KG1 (cell line): ENCODE measurements at regions not wholly inside any gene's neighbourhood (a gene's known extent, or its start where the extent isn't known, plus 50 kb on each side); places are given as distances from the start of the nearest gene placed in this dataset.
A peak's percentile ranks its signal among the peaks of the same experiment; 100 is the strongest.
"Not testable (repeated sequence)": the region's sequence is repeated elsewhere in the genome, so short reads cannot be mapped to it uniquely, and the experiment has no call there.

Experiments
- DNase-seq: peaks from one replicate; lab custom pipeline; 2025; lab: John Stamatoyannopoulos, UW

DNA sequence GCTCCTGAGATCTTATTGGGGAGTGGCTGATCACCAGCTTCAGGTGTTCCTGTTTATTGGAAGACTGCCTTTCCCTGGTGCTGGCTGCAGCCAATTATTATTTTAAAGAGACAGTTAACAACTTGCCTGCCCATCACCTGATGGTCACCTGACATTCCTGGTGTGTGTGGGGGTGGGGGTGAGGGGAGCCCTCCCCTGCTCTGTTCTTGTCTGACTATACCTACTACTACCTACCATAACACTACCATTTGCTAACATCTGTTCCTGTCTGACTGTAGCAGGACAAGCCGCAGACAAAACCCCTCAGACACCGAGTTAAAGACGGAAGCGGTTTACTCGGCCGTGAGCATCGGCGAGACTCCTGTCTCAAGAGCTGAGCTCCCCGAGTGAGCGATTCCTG, 54.9 kb upstream of the NBPF3 start:
- no peak for DNase-seq

DNA sequence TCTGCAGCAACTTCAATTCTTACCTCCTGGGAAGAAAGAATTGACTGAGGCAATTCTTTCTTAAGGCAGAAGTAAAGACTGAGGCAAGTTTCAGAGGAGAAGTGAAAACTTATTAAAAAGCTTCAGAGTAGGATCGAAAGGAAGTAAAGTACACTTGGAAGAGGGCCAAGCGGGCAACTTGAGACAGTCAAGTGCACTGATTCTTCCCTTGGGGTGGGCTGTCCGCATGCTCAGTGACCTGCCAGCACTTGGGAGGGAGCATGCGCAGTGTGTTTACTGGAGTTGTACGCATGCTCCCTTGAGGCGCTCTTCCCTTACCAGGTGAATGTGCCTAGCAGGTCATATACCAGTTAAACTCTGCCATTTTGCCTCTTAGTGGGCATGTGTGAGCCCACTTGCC, 55.3 kb upstream of the NBPF3 start:
- DNase-seq, result no peak

DNA sequence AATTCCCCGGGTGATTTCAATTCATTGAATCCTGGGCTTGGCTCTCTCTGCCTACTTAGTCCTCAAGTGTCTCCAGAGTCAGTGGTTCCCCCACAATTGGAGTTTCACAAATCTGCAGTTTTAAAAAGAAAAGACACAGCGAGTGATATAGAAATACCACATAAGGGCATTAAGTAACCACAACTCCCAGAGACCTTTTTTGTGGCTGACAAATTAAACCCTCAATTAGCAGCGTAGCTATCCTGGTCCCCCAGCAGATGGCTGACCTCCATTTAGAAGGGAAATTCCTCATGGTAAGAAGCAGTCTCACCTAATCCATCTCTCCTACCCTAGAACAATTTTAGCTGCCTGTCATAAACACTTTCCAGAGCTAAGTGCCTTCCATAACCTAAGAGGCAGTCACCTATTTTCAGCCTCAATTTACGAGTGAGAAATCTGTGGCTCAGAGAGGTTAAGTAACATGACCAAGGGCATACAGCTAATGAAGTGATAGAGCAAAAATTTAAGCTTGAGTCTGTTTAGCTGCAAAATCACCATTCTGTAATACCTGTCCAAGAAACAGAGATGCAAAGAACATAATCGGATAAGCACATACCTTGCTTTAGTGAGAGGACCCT, 56.0 kb upstream of the NBPF3 start:
- DNase-seq, result no peak

DNA sequence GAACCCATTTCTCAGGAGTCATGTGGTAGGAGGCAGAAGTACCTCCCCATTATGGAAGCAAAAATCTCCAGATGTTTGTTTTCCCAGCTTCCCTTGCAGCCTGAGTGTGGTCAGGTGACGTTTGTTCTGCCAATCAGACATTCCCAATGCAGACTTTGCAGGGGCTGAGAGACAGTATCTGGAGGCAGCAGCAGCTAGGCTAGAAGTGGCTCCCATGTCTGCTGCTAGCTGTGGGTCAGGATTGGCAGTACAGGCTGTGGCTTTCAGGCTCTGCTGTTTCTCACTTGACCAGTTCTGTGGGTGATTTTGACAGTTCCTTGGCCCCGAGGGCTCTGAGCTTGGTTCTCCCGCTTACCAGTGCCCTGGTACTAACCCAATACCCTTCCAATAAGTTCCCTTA, 58.6 kb upstream of the NBPF3 start:
- no peak for DNase-seq

DNA sequence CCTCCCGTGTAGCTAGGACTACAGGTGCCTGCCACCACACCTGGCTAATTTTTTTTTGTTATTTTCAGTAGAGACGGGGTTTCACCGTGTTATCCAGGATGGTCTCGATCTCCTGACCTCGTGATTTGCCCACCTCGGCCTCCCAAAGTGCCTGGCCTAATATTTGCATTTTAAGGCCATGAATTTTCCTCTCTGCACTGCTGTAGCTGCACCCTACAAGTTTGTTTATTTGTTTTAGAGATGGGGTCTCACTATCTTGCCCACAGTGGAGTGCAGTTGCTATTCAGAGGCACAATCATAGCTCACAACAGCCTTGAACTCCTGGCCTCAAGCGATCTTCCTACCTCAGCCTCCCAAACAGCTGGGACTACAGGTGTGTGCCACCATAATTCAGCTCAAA, 59.8 kb upstream of the NBPF3 start:
- not testable (repeated sequence) for DNase-seq

DNA sequence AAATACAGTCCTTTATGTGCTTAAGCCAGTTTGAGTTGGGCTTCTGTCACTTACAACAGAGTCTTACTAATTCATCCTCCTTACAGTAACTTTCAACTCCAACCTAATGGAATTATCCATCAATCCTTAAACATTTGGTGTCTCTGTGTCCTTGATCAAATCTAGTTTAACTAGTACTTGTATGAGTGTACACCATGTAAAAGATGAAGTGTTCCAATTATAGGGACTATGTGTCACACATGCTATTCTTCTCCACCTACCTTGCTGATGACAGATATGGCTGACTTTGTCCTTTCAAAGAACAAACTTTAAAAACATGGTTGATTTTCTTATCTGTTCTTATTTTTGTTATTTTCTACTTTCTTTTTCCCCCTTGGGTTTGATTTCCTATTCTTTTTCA, 60.4 kb upstream of the NBPF3 start:
- no peak for DNase-seq

DNA sequence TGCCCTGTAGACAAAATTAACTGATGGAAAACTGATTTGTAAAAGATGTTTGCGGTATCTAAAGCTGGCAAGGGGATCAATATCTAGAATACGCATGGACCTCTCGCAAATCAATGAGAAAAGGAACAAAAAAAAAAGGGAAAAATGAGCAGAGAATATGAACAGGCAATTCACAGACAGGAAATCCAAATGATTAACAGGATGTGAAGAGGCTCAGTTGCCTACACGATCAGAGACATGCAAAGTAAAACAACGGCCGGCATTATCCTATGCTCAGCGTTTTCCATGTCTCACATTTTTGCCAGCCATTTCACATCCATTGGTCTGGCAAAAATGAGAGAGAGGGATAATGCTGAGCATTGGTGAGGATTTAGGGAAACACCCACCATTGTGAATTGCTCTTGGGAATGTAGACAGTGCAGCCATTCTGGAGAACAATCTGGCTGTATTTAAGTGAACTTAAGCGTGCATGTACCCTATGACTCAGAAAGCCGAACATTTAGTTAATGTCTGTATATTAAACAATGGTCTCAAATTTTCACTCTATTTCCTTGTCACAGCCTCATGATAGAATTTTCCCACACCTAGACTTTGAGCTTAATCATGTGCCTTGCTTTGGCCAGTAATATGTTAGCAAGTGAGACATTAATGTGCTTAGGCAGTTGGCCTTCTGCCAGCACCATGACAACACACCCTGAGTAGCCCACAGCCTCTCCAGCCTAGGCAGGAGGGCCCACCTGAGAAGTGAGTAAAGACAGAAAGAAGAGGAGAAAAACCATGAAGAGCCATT, 61.0 kb upstream of the NBPF3 start:
- no peak for DNase-seq

DNA sequence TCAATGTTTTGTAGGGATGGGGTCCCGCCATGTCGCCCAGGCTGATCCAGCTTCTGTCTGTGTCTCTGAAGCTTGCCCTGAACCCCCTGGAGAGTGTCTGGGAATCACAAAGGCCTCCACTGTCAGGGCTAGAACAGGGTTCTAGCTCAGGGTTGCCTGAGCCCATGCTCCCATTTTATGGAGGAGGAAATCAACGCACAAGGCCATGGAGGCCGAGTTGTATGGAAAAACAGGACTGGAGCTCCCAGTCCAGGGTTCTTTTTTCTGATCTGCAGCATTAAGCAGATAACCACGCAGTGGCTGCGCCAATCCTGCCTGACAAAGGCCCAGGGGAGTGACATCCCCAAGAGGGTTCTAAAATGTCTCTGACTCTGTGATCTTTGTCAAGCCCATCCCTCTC, 67.6 kb upstream of the NBPF3 start:
- DNase-seq, result no peak

DNA sequence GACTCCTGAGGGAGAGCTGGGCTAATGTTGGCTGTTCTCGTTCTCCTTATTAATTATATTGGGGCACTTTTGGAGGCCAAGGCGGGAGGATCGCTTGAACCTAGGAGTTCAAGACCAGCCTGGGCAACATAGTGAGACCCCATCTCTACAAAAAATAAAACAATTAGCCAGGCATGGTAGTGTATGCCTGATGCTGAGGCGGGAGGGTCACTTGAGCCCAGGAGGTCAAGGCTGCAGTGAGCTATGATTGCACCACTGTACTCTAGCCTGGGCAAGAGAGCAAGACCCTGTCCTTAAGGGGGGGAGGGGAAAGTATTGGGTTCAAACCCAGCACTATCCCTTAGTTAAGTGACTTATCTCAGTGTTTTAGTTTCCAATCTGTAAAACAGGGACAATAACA, 70.0 kb upstream of the NBPF3 start:
- no peak for DNase-seq

DNA sequence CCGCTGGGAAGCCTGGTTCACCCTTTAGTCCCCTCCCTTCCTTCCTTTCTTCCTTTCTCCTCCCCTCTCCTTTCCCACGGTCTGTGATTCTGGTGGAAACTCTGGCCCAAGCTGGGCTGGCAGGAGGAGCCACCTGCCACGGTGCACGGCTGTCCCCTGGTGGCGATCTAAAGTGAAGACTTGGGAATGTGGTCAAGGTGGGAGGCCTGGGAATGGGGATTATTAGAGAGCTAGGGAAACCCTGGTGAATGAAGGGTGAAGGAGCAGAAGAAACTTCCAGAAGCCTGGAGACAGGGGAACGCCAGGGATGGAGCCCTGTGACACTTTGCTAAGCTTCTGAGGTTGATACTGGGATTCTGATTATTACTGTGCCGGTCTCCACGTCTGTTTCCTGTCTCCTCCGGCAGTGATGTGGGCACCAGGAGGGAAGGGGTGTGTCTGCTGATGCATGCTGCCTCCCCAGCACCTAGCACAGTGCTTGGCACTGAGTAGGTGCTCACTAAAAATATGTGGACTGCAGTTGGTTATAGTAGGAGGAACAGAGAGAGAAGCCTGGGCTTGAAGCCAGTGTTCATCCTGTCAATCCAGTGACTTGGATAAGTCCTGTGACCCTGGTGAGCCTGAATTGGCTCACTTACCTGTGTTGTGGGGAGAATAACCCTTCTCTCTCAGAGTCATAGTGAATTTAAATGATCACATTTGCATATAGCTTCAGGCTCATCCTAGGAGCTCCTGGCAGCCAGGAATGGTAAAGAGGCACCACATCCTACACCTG, 71.2 kb upstream of the NBPF3 start:
- peak; percentile 13 for DNase-seq

DNA sequence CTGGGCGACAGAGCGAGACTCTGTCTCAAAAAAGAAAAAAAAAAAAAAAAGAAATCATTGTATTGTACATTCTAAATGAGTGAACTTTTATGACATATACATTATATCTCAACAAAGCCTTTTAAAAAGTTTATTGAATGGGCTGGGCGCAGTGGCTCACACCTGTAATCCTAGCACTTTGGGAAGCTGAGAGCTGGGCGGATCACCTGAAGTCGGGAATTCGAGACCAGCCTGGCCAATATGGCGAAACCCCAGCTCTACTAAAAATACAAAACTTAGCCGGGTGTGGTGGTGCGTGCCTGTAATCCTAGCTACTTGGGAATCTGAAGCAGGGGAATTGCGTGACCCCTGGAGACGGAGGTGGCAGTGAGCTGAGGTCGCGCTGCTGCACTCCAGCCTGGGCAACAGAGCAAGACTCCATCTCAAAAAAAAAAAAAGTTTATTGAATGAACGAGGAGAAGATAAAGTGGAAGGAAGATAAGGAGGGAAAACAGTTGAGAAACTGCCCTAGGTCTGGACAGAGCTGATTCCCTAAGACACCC, 71.9 kb upstream of the NBPF3 start:
- not testable (repeated sequence) for DNase-seq

DNA sequence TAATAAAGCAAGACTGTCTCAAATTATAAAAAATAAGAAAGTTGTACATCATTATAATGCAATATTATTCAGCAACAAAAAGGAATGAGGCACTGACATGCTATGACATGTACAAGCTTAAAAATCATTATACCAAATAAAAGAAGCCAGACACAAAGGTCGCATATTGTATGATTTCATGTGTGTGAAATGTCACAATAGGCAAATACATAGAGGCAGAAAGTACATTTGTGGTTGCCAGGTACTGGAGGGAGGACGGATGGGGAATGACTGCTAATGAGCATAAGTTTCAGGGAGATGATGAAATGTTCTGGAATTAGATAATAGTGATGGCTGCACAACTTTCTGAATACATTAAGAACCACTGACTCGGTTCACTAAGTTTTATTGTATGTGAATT, 73.6 kb upstream of the NBPF3 start:
- DNase-seq, result no peak

DNA sequence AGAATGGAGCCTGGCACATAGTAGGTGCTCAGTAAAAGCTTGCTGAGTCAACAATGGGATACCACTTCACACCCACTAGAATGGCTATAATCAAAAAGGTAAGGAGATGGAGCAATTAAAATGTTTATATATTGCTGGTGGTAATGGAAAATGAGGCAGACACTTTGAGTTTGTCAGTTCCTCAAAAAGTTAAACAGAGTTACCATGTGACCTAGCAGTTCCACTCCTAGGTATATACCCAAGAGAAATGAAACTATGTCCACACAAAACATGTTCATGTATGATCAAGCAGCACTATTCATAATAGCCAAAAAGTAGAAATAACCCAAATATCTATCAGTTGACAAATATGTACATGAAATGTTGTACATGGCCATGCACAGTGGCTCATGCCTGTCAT, 74.8 kb upstream of the ECE1 start:
- no peak for DNase-seq

DNA sequence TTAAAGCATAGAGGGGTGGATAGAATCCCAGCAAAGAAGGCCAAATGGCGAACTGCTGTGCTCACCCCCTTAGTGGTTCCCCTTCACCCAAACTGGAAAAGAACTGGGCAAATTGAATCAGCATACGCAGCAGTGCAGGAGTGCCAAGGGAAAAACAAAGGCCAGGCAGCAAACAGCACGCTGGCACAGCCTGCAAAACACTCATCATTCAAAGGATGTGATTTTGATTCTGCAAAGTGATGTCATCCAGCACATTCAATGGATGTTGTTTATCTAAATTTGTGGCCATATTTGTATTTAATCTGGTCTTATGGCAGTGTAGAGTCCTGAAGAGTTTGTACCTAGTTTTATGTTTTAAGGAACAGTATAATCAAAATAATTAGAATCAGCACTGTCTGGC, 71.8 kb upstream of the ECE1 start:
- DNase-seq, result no peak

DNA sequence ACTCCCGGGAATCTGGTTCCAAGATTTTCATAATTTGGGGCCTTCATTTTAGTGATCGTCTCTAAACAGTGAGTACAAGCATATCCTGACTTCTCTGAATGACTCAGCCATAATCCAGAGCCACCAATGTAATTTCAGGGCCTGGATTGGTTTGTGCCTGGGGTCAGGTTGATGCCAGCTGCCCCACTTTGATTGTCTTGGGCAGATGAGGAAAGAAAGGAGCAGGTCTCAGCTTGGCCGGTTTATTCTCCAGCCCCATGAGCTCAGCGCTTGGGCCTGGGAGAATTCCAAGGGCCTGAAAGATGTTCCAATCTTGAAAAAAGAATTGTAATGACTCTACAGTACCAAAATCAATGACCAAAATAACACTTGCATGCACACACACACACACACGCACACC, 71.2 kb upstream of the ECE1 start:
- no peak for DNase-seq

DNA sequence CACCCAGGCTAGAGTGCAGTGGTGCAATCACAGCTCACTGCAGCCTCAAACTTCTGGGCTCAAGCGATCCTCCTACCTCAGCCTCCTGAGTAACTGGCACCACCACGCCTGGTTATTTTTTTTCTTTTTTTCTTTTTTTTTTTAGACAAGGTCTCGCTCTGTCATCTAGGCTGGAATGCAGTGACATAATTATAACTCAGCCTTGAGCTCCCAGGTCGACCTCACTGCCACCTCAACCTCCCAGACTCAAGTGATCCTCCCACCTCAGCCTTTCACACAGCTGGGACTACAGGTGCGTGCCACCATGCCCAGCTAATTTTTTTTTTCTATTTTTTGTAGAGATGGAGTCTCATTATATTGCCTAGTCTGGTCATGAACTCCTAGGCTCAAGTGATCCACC, 66.9 kb upstream of the ECE1 start:
- DNase-seq, result no peak

DNA sequence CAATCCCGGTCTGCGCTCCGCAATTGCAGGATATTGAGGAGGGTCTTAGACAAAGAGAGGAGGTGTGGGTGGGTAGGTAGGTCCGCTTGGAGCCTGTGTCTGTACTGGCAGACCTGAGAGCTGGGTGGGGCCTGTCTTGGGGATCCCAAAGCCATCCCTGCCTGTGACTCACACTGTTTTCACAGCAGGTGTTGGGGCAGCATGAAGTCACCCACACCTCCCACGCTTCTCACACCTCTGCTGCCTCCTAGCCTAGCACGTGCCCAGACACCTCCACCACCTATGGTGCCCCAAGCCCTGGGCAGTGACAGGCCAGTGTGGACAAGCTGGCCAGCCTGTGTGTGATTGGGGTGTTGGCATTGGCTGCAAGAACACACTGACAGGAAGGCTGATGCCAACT, 65.7 kb upstream of the ECE1 start:
- no peak for DNase-seq

DNA sequence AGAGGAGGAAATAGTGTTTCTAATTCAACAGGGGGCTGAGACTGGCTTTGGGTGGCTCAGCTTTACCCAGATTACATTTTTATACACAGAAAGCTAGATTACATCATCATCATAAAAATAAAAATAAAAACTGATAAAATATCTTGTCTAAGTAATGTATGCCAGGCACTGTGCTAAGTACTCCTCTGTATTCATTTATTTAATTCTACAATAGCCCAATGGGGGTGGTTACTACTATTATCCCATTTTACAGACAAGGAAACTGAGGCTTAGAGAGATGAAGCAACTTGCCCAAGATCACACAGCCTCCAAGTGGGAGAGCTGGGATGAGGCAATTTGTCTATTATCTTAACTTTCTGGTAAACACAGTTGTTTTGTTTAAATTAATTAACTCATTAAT, 62.3 kb upstream of the ECE1 start:
- DNase-seq, result no peak

DNA sequence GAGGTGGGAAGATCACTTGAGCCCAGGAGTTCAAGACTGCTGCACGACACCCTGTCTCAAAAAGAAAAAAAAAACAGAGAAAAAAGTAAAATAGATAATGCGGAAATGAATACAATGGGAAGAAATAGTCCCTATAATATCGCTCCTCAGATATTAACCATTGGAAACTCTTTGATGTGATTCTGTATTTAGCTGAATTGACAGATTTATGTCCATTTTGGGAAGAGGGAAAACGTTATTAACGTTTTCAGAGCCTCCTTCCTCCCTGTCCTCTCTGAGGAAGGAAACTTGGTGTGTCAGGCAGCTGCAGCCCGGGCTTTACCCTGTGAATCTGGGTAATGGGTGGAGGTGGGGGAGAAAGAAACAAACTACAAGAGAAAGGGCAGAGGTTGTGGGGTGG, 61.6 kb upstream of the ECE1 start:
- DNase-seq, result no peak

DNA sequence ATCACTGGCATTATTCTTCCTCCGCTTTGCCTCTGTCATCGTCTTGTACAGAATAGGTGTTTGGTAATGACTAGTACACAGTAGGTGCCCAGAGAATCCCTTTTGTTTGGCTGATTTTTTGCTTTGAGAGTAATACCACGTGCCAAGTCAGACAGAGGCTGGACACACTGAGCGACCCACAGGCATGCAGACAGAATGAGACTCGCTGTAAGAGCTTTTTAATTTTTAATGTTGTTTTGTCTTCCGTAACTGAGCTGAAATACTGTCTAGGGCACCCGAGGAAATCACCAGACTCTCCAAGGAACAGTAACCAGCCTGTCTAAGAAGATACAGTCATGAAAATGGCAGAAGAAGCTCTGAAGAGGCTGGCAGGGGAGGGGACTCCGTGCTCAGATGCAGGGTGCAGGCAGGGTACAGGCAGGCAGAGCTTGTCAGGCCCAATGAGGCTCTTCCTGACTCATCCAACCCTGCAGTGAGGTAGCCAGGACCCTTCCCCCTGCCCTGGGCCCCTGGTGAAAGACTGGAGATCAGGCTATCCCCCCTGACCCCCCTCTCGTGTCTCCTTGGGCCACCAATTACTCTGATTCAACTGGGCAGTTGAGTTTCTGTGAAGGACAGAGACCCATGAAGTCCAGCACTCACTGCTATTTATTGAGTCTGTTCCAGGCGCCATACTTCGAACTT, 60.1 kb upstream of the ECE1 start:
- DNase-seq, result no peak

DNA sequence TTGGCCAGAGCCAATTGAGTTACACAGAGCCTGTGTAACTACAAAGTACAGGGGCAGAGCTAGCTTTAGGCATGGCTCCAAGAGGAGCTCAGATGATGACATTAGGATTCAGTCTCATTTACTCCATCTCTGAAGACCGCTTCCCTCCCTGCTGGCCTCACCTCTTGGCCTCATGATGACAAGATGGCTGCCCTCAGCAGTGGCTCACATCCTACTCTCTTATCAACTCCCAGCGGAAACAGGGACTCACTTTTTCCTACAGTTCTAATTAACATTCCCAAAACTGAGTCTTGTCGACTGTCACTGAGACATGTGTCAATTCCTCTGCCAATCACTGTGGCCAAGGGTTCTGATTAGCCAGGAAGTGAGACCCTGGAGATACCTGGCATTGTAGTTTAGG, 59.4 kb upstream of the ECE1 start:
- no peak for DNase-seq

DNA sequence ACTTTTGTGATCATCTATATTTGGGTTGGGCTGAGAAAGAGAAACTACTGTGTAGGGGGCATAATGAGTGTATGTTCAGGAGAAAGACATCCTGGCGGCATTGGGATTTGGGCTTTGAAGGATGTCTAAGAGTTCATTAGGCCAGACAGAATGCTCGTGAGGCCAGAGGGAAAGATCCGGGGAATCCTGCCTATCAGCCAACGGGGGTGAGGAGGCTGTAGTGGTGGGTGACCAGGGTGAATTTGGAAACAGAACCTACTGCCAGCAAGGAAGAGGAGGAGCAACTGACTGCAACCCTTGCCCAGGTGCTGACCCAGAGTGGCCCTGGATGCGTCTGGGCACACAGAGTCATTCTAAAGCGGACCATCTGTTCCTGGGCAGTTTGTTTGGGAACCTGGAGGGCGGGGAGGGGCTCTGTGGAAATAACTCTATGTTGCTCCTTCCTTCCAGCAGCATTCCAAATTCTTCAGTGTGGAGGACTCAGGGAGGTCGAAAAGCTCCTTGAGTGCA, 56.9 kb upstream of the ECE1 start:
- no peak for DNase-seq
